NCI-H1092 (cell line): ENCODE measurements at regions not wholly inside any gene's neighbourhood (a gene's known extent, or its start where the extent isn't known, plus 50 kb on each side); places are given as distances from the start of the nearest gene placed in this dataset.
"Not testable (repeated sequence)": the region's sequence is repeated elsewhere in the genome, so short reads cannot be mapped to it uniquely, and the experiment has no call there.

Experiments
- DNase-seq: peaks from one replicate; lab custom pipeline; 2025; lab: John Stamatoyannopoulos, UW

- no peak for DNase-seq
These were observed 155.0 kb upstream of the CRBN start for GRCh38 chr3:3334491-3334890.

GRCh38 chr3:3333571-3333970 lies 154.1 kb upstream of the CRBN start:
- no peak for DNase-seq

- no peak for DNase-seq
These were observed 137.0 kb upstream of the CRBN start for GRCh38 chr3:3316521-3316920.

GRCh38 chr3:3315846-3316245 lies 136.4 kb upstream of the CRBN start:
- DNase-seq = no peak

- no peak for DNase-seq
These were observed 130.4 kb upstream of the CRBN start for GRCh38 chr3:3309887-3310286.

GRCh38 chr3:3308809-3309208 lies 129.3 kb upstream of the CRBN start:
- no peak for DNase-seq

GRCh38 chr3:3307491-3307890 lies 128.0 kb upstream of the CRBN start:
- DNase-seq = no peak

- no peak for DNase-seq
These were observed 126.3 kb upstream of the CRBN start for GRCh38 chr3:3305841-3306240.

- no peak for DNase-seq
These were observed 125.6 kb upstream of the CRBN start for GRCh38 chr3:3305084-3305483.

- DNase-seq = no peak
These were observed 124.1 kb upstream of the CRBN start for GRCh38 chr3:3303636-3304035.

- no peak for DNase-seq
These were observed 123.5 kb upstream of the CRBN start for GRCh38 chr3:3302964-3303363.

- DNase-seq = no peak
These were observed 122.0 kb upstream of the CRBN start for GRCh38 chr3:3301476-3301875.

- no peak for DNase-seq
These were observed 117.5 kb upstream of the CRBN start for GRCh38 chr3:3296979-3297381.

GRCh38 chr3:3295586-3295985 lies 116.1 kb upstream of the CRBN start:
- DNase-seq = no peak

GRCh38 chr3:3291756-3292283 lies 112.3 kb upstream of the CRBN start:
- not testable (repeated sequence) for DNase-seq

- no peak for DNase-seq
These were observed 108.8 kb upstream of the CRBN start for GRCh38 chr3:3288255-3288654.

- no peak for DNase-seq
These were observed 106.5 kb upstream of the CRBN start for GRCh38 chr3:3286014-3286413.

- DNase-seq = no peak
These were observed 101.5 kb upstream of the CRBN start for GRCh38 chr3:3281024-3281423.

- DNase-seq = no peak
These were observed 100.9 kb upstream of the CRBN start for GRCh38 chr3:3280396-3280795.

GRCh38 chr3:3278073-3278472 lies 98.6 kb upstream of the CRBN start:
- DNase-seq = no peak

- no peak for DNase-seq
These were observed 97.1 kb upstream of the CRBN start for GRCh38 chr3:3276630-3277029.

- DNase-seq = no peak
These were observed 85.3 kb upstream of the CRBN start for GRCh38 chr3:3264796-3265195.

- no peak for DNase-seq
These were observed 81.4 kb upstream of the CRBN start for GRCh38 chr3:3260870-3261269.

- no peak for DNase-seq
These were observed 79.7 kb upstream of the CRBN start for GRCh38 chr3:3259181-3259580.

- DNase-seq = no peak
These were observed 78.8 kb upstream of the CRBN start for GRCh38 chr3:3258281-3258680.
